Pancreas (tissue), 10 donors: ENCODE measurements at regions not wholly inside any gene's neighbourhood (a gene's known extent, or its start where the extent isn't known, plus 50 kb on each side); places are given as distances from the start of the nearest gene placed in this dataset.

ENCODE experiments used
- ATAC-seq, 4 donors: fragments of 200-7000 bp; cut with Tn5 transposase; one replicate each; pipeline versions ENCODE4 v1.8.0 to v1.9.1; 2020; ENCODE audit warnings: mild to moderate bottlenecking in 4 of 4, moderate library complexity in 4 of 4
- DNase-seq, 6 donors: peaks; one replicate each; pipeline ENCODE4 v3.0.0-alpha.2; 2020
- FAIRE-seq: peaks from 2 replicates; lab custom pipeline; 2012; peaks lifted over from hg19 to GRCh38; lab: Jason Lieb, UNC
- H3K27ac ChIP-seq, 4 donors: fragments of 200-600 bp; sonication (generic); 1 replicate in 3 of 4; 2 replicates in 1 of 4; pipeline versions ENCODE4 v1.5.0 to v1.8.0; 2020
- H3K27me3 ChIP-seq, 4 donors: fragments of 200-600 bp; one replicate each; pipeline ENCODE4 v1.8.0; 2021
- H3K36me3 ChIP-seq, 3 donors: fragments of 200-600 bp; sonication (generic) in 1 of 3; one replicate each; pipeline versions ENCODE4 v1.5.0 to v1.8.0; 2020 to 2021
- H3K4me1 ChIP-seq, 3 donors: fragments of 200-600 bp; one replicate each; pipeline ENCODE4 v1.8.0; 2021
- H3K4me3 ChIP-seq, 4 donors: fragments of 200-600 bp; sonication (generic) in 2 of 4; one replicate each; pipeline versions ENCODE4 v1.5.0 to v1.8.0; 2020 to 2021
- H3K9me3 ChIP-seq, 4 donors: fragments of 200-600 bp; one replicate each; pipeline ENCODE4 v1.8.0; 2021
- CTCF ChIP-seq, 4 donors: fragments of 200-600 bp; sonication (generic) in 3 of 4; IDR thresholded peaks; one replicate each; pipeline versions ENCODE4 v1.5.0 to v1.8.0; 2021; ENCODE audit warnings: antibody characterized with exemption in 4 of 4
- WGBS, 2 donors: extraction: QIAGEN DNeasy Blood & Tissue Kit; methylation state at CpG; one replicate each; pipeline ENCODE4 v1.1.7; 2013; 5-methylcytosine and 5-hydroxymethylcytosine counted together
- intact Hi-C, 3 donors: fragments of 100-400 bp; cut with DNase I; formaldehyde crosslinking; loops; one replicate each; pipeline versions ENCODE4 v1.11.1 to v1.14.2; 2022
- donor health status: healthy with polysubstance abuse.
- donor health status: DM: no; HTN: no; CAD: no; lungs with moderate emphysema.
- donor health status: DM: no; HTN: no; CAD: no.
- donor health status: control.
- donor health status: control.
- donor health status: Bipolar disorder and iron deficiency.
- donor health status: DM: yes; HTN: yes; CAD: no.
- donor health status: DM: no; HTN: no; CAD: no.
- donor health status: DM: no; HTN: no; CAD: no.
- donor health status: DM: yes; HTN: yes; CAD: no.

DNA sequence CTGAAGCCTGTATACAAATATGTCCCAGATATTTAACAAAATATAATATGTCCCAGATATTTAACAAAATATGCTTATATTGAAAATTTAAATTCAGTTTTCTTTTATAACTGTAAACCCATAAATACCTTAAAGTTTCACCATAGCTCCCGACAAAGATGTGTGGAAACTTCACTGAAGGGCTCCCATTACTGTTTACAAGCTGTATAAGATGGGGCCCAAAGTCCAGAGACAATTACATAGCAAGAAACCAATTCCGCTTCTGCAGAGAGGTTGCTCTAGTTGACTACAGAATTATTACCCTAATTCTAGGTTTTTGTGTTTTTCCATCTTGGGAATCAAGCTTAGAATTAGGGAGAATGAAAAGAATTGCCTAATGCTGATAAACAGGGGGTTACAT is 102.6 kb upstream of the EPHA6 start:
- Histone ChIP-seq H3K9me3 (no peaks in the 10 kb centered on the region), H3K36me3 (no peaks in the 10 kb centered on the region), H3K27ac (no peak overlapping the region), H3K4me1 (no peaks in the 10 kb centered on the region), H3K27me3 (no peaks in the 10 kb centered on the region), H3K4me3 (no peak overlapping the region)
- no peak for TF ChIP-seq CTCF (IDR thresholded peaks at IDR 0.05)
- intact Hi-C loops, result no loop called here
- FAIRE-seq (no peak), ATAC-seq (no peak), DNase-seq (no peak)
- 57 to 82% methylated on average over 2 of the region's 2 CpGs for WGBS, 2 donors

DNA sequence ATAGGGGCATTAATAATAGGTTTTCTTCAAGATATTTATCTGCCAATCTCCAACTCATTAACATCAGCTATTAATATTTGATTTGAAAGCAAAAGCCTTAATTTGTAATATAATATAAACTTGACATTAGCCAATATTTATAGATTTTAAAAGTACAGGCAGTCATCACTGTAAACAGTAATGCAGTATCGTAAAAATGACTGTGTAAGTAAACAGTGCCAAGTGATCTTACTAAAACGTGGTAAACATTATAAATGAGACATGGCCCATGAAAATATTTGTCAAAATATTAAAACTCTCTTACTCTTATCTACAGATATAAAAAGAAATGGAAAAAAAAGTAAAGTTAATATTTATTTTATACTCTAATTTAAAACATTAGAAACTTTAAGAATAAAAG is 101.6 kb upstream of the EPHA6 start:
- H3K27me3 ChIP-seq, result no peaks in the 10 kb centered on the region
- no peaks in the 10 kb centered on the region for H3K36me3 ChIP-seq
- ATAC-seq, result no peak
- FAIRE-seq, result no peak
- no peak for DNase-seq
- WGBS, 2 donors, result 24 to 25% methylated on average over 2 of the region's 2 CpGs
- H3K27ac ChIP-seq, result no peak overlapping the region
- intact Hi-C loops, result no loop called here
- TF ChIP-seq CTCF (IDR thresholded peaks at IDR 0.05), result no peak
- no peaks in the 10 kb centered on the region for H3K9me3 ChIP-seq
- H3K4me3 ChIP-seq, result no peak overlapping the region
- no peaks in the 10 kb centered on the region for H3K4me1 ChIP-seq

DNA sequence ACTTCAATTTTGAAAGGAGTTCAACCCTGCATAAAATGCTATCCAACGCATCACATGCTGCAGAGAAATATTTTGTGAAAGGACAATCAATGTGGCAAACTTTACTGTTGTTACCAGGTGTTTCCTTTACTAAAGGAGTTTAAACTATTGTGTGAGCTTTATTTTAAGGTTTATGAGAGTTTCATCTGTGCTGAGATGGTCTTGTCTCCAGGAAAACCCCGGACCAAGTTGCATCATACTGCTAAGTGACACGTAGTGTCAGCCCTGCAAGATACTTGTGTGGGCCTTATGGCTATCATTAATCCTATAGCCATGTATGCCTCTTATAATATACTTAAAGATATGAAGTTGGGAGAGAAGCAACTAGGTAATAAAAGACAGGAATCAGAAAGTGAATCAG is 94.5 kb upstream of the EPHA6 start:
- intact Hi-C loops, result no loop called here
- no peak for FAIRE-seq

DNA sequence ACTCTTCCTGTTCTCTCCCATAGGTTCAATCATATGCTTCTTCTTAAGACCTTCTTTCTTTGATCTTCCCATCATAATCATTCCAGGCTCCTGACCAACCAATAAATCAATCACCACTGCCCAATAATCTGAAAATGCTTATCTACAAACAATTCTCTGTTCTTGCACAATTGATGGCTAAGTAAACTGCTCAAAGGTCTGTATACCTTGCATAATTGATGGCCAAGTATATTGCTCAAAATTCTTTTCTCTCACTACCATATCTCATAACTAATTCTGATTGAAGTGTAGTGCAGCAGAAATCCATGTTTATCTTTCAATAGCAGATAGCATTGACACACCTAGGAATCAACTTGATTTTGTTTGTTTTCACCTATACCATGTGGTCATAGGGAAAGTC is 83.4 kb upstream of the EPHA6 start:
- H3K27me3 ChIP-seq, result no peaks in the 10 kb centered on the region
- H3K9me3 ChIP-seq, result no peaks in the 10 kb centered on the region
- H3K36me3 ChIP-seq, result no peaks in the 10 kb centered on the region
- FAIRE-seq, result no peak
- H3K4me1 ChIP-seq, result no peaks in the 10 kb centered on the region
- no peak for ATAC-seq
- H3K27ac ChIP-seq, result no peak overlapping the region
- no peak overlapping the region for H3K4me3 ChIP-seq
- TF ChIP-seq CTCF (IDR thresholded peaks at IDR 0.05), result no peak
- intact Hi-C loops, result no loop called here
- no peak for DNase-seq

More for the DNA sequence above, 94.5 kb upstream of the EPHA6 start:
- Histone ChIP-seq H3K9me3 (no peaks in the 10 kb centered on the region), H3K4me1 (no peaks in the 10 kb centered on the region), H3K4me3 (no peak overlapping the region), H3K27ac (no peak overlapping the region), H3K27me3 (no peaks in the 10 kb centered on the region), H3K36me3 (no peaks in the 10 kb centered on the region)
- no peak for ATAC-seq
- no peak for TF ChIP-seq CTCF (IDR thresholded peaks at IDR 0.05)
- 49 to 57% methylated on average over 3 of the region's 3 CpGs for WGBS, 2 donors
- no peak for DNase-seq

- FAIRE-seq, result no peak
- 66 to 80% methylated on average over 2 of the region's 2 CpGs for WGBS, 2 donors
Observed at GRCh38 chr3:96734273-96735009, 80.0 kb upstream of the EPHA6 start.

More at GRCh38 chr3:96734273-96735009, 80.0 kb upstream of the EPHA6 start:
- no peak for TF ChIP-seq CTCF (IDR thresholded peaks at IDR 0.05)
- DNase-seq (no peak), ATAC-seq (no peak)
- no peak overlapping the region for H3K4me3 ChIP-seq
- H3K9me3 ChIP-seq, result no peaks in the 10 kb centered on the region
- no peaks in the 10 kb centered on the region for H3K27me3 ChIP-seq
- intact Hi-C loops, result no loop called here
- H3K36me3 ChIP-seq, result no peaks in the 10 kb centered on the region
- H3K4me1 ChIP-seq, result no peaks in the 10 kb centered on the region
- H3K27ac ChIP-seq, result no peak overlapping the region
